GM20000 (cell line): ENCODE measurements at regions not wholly inside any gene's neighbourhood (a gene's known extent, or its start where the extent isn't known, plus 50 kb on each side); places are given as distances from the start of the nearest gene placed in this dataset.
"Not testable (repeated sequence)": the region's sequence is repeated elsewhere in the genome, so short reads cannot be mapped to it uniquely, and the experiment has no call there.

Source experiments
- DNase-seq: peaks from one replicate; pipeline ENCODE4 v3.0.0; 2012; ENCODE audit warnings: low spot score
- TF ChIP-seq, protein P1 (sequence below): IDR thresholded peaks from 2 replicates; pipeline ENCODE4 v1.5.1; 2012; ENCODE audit warnings: mild to moderate bottlenecking, control low read depth; ENCODE audit errors: extremely low read depth, missing control alignments

DNA sequence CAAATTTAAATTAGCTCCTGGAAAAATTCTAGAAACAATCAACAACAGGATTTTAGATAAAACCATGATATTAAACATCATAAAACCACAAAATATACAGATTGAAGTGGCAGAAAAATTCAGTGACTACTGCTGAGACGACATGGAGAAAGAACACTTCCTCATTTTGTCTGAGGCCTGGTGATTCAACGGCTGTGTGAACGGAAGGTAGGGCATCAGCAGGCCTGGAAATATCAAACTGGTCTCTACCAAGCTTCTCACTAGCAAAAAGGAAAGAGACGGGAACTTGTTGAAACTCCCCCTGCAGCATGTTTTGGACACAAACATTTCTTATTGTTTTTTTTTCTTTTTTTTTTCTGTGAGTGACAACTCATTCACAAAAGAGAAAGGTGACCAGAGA is 58.0 kb upstream of the AHI1 start:
- TF ChIP-seq, protein P1, sequence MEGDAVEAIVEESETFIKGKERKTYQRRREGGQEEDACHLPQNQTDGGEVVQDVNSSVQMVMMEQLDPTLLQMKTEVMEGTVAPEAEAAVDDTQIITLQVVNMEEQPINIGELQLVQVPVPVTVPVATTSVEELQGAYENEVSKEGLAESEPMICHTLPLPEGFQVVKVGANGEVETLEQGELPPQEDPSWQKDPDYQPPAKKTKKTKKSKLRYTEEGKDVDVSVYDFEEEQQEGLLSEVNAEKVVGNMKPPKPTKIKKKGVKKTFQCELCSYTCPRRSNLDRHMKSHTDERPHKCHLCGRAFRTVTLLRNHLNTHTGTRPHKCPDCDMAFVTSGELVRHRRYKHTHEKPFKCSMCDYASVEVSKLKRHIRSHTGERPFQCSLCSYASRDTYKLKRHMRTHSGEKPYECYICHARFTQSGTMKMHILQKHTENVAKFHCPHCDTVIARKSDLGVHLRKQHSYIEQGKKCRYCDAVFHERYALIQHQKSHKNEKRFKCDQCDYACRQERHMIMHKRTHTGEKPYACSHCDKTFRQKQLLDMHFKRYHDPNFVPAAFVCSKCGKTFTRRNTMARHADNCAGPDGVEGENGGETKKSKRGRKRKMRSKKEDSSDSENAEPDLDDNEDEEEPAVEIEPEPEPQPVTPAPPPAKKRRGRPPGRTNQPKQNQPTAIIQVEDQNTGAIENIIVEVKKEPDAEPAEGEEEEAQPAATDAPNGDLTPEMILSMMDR = no peak
- DNase-seq = peak; percentile 20

DNA sequence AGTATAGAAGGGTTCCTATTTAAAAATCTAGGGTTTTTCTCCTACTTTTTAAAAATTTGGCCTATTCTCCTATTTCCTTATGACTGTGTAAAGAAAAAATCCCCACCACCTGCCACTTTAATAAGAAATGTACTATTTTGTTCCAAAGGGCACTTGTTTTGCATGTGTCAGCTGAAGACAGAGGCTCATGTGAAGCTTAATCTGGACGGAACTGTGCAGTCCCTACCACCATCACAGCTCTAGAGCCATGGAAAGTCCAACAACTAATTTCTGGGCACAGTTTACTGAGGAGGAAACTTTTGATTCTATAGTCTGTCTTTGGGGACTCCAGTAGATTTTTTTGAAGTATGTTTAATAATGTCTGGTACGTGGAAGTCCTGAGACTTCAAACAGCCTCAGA is 60.0 kb upstream of the AHI1 start:
- no peak for DNase-seq
- TF ChIP-seq, protein P1 = no peak

DNA sequence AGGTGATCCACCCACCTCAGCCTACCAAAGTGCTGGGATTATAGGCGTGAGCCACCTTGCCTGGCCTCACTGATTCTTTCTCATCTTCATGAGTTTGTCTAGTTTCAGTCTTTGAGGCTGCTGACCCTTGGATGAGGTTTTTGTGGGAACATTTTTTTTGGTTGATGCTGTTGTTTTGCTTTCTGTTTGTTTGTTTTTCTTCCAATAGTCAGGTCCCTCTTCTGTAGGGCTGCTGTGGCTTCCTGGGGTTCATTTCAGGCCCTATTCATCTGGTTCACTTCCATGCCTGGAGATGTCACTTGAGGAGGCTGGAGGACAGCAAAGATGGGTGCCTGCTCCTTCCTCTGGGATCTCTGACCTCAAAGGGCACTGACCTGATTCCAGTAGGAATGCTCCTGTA is 68.1 kb upstream of the AHI1 start:
- not testable (repeated sequence) for DNase-seq

DNA sequence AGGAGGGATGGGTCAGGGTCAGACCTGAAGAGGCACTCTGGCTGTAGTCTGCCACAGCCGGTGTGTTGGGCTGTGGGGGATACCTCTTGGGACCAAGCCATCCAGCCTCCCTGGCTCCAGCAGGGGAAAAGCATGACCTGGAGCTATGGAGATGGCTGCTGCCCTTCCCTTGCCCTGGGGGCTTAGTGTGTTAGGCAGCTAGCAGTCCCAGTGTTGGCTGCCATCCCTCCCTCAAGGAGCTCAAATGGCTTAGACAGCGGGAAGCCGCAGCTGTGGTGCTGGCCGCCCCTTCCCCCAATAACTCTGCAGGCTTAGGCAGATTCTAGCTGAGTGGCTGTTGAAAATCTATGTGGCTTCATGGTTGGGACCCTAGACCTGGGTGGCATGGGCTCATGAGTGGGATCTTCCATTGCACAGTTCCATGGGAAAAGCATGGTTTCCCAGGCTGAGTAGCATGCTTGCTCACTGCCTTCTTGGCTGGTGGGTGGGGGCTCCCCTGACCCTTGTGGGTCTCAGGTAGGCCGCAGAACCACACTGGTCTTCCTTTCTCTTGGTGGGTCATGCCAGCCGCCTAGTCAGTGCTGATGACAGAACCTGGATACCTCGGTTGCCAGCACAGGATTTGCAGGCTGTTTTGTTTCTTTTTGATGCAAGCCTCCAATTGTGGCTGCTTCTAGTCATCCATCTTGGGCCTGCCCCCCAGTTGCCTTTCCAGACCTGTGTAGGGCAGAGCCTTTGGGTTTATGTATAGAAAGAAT is 69.0 kb upstream of the AHI1 start:
- TF ChIP-seq, protein P1 = no peak
- DNase-seq = no peak

DNA sequence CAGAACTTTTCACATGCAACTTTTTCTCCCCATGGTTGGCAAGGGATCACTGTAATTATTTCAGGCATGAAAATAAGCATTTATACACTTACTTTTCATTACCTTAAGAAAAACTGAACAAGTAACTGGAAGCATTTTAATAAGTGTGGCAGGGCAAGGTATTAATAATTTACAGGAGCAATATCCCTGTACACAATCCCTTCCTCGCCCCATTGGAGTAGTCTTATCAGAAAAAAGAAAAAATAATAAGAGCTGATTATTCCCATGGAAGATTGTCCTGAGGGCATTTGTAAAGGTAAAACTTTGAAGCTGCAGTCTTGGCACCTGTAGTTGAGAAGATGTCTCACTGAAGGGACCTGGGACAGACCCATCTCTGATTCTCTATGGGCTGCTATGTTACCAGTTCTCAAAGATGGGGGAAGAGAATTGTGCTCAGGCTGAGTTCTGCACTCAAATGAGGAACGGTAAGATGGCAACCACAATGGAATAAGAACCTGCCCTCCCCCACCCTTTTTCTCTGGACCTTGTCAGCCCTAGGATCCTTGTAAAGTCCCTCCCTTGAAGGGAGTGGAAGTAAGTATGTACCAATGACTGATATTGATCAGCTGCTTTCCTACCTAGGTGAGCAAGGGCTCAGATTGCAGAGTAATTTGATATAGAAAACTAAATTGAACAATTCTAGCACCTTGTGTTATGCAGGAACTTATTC is 70.0 kb upstream of the AHI1 start:
- TF ChIP-seq, protein P1 = no peak
- DNase-seq = no peak

DNA sequence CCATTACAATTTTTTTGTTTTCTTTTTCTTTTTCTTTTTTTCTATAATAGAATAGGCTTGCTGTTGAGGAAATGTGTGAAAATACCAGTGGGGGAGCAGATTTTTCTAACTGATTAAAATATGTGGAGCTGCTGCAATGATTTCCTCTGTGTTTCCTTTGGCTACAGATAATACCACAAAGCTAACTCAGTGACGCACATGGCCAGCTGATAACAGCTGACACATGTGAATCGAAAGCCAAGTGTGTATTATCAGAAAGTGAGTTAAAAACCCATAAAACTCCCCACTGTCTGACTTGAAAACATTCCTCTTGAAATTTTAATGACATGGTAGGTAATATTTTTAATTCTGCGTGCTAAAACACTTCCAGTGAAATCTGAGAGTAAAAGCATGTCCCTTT is 70.8 kb upstream of the AHI1 start:
- TF ChIP-seq, protein P1 = no peak
- DNase-seq = peak; percentile 36

DNA sequence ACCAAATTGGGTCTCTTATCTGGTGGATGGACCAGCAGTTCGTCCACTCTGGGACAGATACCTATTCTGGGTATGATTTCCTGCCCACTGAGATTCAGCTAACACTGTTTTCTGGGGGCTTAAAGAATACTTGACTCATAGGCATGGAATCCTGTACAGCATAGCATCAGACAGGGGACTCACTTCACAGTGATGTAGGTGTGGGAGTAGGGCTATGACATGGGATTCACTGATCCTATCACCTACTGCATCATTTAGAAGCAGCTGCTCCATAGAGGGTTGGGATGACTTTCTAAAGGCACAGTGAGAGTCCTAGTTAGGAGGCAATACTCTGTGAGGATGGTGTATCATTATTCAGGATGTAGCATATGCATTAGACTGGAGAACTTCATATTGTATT is 74.5 kb upstream of the AHI1 start:
- TF ChIP-seq, protein P1 = no peak
- DNase-seq = no peak
